HG03442 (cell line): ENCODE measurements at regions not wholly inside any gene's neighbourhood (a gene's known extent, or its start where the extent isn't known, plus 50 kb on each side); places are given as distances from the start of the nearest gene placed in this dataset.

Source experiments
- ATAC-seq: cut with Tn5 transposase; IDR thresholded peaks from one replicate; pipeline ENCODE4 v1.9.1; 2021; ENCODE audit warnings: mild to moderate bottlenecking, moderate library complexity; ENCODE audit not compliant: unreplicated experiment

- no peak for ATAC-seq
These were observed 53.0 kb upstream of the ANKEF1 start for GRCh38 chr20:9981829-9982228.

DNA sequence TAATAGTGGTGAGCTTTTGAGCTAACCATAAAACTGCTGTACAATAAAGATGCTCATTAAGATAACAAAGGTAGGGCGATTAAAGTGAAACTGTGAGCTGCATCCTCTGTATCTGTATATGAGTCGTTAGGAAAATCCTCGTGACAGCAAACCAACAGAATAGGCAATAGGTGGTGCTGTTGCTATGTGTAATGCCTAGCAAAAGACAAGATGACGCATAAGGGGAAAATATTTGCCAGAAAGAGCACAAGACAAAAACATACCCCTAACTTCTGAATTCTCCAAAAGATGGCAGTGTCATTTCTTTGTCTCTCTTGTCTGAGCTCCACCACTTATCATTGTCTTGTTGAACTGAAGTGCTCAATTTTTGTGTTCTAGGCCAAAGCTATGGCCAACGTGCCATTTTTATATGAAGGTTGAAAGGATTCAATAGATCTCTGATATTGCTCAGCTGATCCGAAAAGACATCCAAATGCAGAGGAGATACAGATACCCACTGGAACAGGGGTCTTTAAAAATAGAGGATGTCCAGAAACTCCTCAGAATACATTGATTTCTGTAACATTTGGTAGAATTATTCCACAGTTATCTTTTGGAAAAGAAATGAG is 56.3 kb upstream of the ANKEF1 start:
- ATAC-seq = peak; percentile 98

DNA sequence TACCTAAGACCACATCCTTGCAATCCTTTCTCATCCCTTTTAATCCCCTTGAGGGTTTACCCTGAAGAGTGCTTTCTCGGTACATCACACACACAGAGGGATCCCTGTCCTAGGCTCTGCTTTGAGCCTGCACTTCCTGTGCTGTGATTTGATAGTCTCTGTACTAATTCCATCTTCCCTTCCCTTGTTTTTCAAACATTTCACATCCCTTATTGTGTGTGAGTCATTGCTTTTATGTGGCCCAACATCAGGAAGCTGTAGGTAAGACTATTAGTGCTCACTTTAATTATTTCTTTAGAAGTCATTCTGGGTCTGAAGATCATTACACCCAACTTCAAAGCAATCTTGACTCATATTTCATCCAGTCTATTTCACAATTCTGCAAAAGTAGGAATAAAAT is 57.2 kb upstream of the ANKEF1 start:
- ATAC-seq = no peak

- ATAC-seq = no peak
These were observed 60.5 kb upstream of the ANKEF1 start for GRCh38 chr20:9974324-9974723.

DNA sequence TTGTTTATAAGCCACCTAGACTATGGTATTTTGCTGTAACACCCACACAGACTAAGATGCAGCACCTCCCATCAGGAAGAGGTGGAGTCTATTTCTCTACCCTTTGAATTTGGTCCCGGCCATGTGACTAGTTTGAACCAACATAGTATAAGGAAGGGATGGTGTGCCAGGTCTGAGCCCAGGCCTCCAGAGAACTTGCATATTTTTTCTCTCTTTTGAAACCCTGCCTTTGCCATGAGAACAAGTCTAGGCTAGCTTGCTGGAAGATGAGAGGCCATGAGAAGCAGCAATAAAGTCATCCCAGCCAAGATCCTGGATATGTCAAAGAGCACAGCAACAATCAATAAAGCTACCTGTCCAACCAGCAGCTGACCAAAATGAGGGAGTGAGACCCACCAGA is 63.0 kb upstream of the ANKEF1 start:
- ATAC-seq = no peak

DNA sequence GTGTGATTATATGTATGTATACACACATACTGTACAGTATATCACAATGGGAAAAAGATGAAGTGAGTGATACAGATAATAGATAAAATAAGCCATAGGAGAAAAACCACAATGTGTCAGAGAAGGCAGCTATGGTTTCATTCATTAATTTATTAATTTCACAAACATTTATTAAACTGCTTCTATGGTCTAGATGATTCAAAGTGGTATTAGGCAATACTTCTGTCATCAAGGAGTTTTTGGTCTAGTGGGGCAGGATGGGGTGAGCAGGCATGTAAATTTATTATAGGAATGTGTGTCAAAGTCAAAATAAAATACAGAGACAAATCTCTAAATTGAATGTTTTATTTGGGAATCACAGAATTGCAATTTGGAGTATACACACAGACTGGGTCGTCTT is 65.2 kb upstream of the ANKEF1 start:
- no peak for ATAC-seq

- no peak for ATAC-seq
These were observed 66.8 kb upstream of the ANKEF1 start for GRCh38 chr20:9968015-9968414.

DNA sequence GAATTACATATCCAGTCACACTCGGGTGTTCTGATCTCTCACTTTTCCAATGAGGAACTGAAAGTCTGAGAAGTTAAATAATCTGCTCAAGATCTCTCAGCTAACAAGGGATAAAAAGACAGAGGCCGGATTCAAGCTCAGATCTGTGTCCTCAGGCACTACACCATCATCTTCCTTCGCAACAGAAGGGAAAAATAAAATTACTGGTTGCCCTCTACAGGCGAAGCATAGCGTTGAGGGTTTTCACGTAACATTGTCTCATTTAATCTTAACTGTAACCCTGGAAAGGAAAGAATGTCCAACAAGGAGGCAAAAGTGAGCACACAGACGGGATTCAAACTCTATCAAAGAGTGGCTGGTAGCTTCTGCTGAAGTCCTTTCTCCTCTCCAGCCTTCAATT is 67.8 kb upstream of the ANKEF1 start:
- ATAC-seq = no peak

DNA sequence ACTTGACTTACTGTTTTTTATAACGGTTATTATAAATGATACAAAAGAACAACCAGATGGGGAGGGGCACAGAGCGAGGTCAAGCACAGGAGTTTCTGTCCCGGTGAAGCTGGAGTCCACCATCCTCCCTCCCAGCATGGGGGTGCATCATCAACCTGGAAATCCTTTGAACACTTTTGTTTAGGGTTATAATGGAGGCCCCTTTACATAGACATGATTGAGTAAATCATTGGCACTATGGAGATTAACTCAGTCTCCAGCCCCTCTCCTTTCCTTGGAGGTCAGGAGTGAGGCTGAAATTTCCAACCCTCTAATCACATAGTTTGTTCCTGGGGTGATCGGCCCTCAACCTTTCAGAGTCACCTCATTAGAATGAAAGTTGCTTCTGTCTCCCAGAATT is 71.8 kb upstream of the ANKEF1 start:
- ATAC-seq = no peak

DNA sequence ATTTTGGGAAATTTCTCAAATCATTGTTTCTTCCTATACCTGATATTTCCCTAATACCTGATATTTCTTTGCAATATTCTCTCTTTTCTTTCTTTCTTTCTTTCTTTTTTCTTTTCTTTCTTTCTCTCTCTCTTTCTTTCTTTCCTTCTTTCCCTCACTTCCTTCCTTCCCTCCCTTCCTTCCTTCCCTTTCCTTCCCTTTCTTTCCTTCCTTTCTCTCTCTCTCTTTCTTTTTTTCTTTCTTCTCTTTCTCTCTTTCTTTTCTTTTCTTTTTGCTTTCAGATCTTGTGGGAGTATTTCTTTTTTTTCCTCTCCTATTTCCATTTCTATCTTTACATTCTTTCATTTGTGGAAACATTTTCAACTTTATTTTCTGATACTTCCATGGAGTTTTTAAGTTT is 76.1 kb upstream of the ANKEF1 start:
- no peak for ATAC-seq

GRCh38 chr20:9955646-9956045 is 79.1 kb upstream of the ANKEF1 start:
- ATAC-seq = no peak

DNA sequence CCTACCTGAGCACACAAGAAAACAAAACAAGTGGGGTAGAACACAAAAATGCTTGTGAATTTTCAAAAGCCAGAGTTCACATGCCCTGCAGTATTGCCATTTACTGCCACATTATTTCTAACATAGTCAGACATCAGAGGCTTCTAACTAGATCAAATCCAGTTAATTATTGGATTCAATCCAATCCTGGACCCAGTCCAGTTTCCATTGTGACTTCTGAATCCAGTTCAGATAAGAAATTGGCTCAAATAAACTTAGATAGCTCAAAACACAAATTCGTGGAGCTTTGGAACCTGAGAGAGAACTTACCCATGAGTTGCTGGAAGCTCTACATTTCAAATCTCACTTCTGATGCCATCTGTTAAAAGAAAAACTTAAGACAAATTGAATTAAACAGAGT is 85.2 kb upstream of the ANKEF1 start:
- no peak for ATAC-seq

DNA sequence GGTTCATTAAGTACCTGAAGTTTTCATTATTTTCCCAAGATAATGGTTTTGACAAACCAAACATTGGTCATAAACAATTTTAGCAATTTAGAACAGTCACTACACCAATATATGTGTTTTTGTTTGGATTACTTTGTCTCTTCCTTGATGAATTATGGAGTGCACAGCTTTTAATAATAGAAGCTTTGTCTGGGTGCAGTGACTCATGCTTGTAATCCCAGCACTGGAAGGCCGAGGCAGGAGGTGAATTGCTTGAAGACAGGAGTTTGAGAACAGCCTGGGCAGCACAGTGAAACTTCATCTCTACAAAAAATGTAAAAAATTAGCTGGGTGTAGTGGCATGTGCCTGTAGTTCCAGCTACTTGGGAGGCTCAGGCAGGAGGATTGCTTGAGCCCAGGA is 89.4 kb upstream of the ANKEF1 start:
- ATAC-seq = no peak

DNA sequence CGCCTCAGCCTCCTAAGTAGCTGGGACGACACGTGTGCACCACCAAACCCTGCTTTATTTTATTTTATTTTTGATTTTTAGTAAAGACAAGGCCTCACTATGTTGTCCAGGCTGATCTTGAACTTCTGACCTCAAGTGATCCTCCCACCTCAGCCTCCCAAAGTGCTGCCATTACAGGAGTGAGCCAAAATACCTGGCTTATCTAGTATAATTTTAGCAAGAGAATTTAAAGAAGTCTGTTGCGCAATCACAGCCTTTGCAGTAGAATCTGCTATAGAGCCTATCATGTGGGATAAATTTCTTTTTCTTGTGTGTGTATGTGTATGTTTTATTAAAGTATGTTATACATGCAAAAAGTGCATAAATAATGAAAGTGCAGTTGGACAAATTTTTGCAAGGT is 92.1 kb upstream of the ANKEF1 start:
- ATAC-seq = no peak

DNA sequence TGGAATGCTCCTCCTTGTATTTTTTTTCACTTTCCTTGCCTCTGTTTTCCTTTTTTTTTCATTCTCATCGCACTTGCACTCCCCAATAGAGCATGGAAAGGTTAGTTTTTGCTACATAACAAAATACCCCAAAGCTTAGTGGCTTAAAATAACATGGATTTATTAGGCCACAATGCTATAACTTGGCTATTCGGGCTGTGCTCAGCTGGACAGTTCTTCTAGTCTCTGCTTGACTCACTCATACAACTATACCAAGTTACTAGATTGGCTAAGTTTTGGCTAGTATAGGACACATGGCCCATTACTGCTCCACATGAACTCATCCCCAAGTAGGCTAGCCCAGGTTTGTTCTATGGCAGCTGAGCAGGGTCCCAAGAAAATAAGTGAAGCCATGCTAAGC is 94.5 kb upstream of the ANKEF1 start:
- no peak for ATAC-seq

- ATAC-seq = no peak
These were observed 95.6 kb upstream of the ANKEF1 start for GRCh38 chr20:9939231-9939630.

DNA sequence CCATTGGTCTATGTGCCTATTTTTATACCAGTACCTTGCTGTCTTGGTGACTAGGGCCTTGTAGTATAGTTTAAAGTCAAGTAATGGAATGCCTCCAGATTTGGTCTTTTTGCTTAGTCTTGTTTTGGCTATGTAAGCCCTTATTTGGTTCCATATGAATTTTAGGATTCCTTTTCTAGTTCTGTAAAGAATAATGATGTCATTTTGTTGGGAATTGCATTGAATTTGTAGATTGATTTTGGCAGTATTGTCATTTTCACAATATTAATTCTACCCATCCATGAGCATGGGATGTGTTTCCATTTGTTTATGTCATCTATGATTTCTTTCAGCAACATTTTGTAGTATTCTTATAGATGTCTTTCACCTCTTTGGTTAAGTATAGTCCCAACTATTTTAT is 96.4 kb upstream of the PAK5 start:
- no peak for ATAC-seq

GRCh38 chr20:9930142-9930541 is 91.3 kb upstream of the PAK5 start:
- ATAC-seq = no peak

DNA sequence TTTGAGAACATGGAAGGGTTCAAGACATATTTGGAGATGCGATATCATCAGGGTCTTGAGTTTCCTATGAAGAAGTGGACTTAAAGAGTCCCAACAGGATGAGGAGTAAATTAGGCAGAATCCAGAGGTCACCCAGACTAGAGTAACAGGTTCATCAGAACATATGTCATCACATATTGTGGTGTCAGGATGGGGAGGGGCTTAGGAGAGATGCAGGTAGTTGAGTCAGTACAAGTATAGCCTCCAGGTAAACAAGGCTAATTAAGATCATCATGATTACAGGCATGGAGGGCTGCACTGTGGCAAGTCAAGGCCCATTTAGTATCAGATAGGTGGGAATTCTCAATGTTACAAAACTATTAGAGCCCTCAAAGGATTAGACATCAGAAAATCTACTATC is 90.1 kb upstream of the PAK5 start:
- no peak for ATAC-seq

GRCh38 chr20:9928281-9928737 is 89.4 kb upstream of the PAK5 start:
- peak; percentile 93 for ATAC-seq

DNA sequence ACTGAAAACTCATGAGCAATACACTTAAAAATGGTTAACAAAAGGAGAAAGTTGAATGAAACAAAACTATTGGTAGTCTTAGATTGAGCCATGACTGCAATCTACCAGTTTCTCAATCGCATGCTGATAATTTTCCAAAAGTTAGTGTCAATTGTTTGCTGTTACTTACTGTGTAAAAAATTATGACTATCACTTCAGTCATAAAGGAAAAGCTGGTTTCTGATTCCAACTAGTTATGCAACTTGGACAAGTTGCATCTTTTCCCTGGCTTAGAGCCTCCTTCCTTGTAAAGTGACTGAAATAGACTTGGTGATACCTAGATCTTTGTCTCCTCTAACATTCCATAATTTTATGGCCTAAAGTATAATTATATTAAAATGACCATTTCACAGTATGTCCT is 88.3 kb upstream of the PAK5 start:
- no peak for ATAC-seq

GRCh38 chr20:9926476-9926875 is 87.6 kb upstream of the PAK5 start:
- ATAC-seq = no peak

- ATAC-seq = no peak
These were observed 87.1 kb upstream of the PAK5 start for GRCh38 chr20:9926007-9926406.

- no peak for ATAC-seq
These were observed 84.8 kb upstream of the PAK5 start for GRCh38 chr20:9923648-9924047.
